GM18507 (cell line): ENCODE measurements at regions not wholly inside any gene's neighbourhood (a gene's known extent, or its start where the extent isn't known, plus 50 kb on each side); places are given as distances from the start of the nearest gene placed in this dataset.
"Not testable (repeated sequence)": the region's sequence is repeated elsewhere in the genome, so short reads cannot be mapped to it uniquely, and the experiment has no call there.

Experiments
- DNase-seq: peaks from one replicate; pipeline ENCODE4 v3.0.0; 2011; ENCODE audit warnings: low read depth; ENCODE audit not compliant: insufficient read length; ENCODE audit errors: extremely low spot score
- FAIRE-seq: peaks from 2 replicates; lab custom pipeline; 2011; peaks lifted over from hg19 to GRCh38; lab: Jason Lieb, UNC

DNA sequence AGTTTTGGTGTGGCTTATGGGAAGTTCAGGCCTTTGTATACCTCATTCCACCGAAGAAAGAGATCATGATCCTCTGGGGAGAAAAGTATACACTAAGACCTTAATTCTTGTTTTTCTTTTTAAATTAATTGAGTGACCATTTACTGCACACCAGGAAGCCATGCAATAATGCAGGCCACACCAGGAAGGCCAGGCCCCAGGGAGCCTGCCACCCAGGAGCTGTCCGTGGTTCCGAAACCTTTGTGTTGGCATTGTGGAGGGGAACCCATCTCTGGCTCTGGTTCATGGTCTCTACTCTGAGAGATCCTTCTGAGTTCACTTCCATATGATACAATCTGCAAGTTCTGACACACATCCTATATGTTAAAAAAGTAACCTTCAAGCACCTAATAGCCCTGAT is 291.8 kb downstream of the MIAT start:
- no peak for FAIRE-seq

GRCh38 chr22:26951139-26951538 is 293.8 kb downstream of the MIAT start:
- FAIRE-seq, DNase-seq: not testable (repeated sequence)

More for the DNA sequence above, 291.8 kb downstream of the MIAT start:
- no peak for DNase-seq

DNA sequence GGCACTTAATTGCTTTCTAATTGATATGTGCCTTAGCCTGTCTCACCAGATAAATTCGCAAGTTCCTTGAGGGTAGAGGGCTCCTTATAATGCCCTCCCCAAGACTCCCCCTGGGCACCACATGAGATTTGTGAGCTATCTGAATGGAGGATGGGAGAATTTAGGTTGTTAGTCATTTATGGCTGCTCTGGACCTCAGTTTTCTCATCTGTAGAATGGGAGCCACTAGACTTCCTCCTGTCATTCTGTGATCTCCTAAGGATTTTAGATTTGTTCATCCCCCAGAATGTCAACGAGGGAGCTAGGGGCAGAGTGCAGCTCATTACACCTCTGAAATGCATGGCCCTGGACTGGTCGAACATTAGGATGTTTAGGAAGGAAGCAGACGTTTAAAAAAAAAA is 294.6 kb downstream of the MIAT start:
- FAIRE-seq (no peak), DNase-seq (no peak)

GRCh38 chr22:26952451-26953011 is 295.1 kb downstream of the MIAT start:
- no peak for FAIRE-seq
- DNase-seq: no peak

GRCh38 chr22:26953012-26953883 is 295.9 kb downstream of the MIAT start:
- DNase-seq: no peak
- no peak for FAIRE-seq

DNA sequence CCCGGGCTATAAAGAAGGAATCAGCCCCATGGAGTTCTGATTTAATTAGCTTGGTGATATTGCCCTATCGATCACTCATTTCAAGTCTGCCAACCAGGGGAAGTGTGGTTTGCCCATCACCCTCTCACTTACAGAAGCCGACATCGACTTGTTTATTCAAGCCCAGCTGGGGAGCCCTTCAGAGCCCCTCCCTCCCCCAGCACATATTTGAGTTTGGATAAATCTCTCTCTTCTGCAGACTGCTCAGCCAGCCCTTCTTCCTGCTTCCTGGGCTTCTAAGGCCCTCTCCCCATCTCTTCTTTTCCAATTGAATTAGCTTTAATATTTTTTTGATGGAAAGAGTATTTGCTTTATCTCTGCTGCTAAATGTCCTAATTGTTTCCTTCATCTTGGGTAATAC is 299.0 kb downstream of the MIAT start:
- DNase-seq: no peak
- no peak for FAIRE-seq

DNA sequence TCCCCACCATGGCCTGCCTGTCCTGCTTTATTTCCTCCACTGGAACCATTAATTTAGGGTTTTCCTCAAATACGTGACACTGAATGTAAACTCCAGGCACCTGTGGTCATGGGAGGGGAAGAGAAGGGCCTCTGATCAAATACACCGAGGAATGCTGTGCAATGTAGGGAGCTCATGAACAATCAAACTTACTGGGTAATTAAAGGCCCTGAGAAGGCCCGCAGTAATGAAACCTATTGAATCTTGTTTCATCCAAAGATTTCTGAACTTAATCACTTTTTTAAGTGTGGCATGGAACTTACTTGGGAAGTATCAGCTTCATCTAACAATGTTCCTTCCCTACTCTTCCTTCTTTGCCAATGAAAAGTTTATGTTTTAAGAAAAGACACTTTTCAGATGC is 299.8 kb downstream of the MIAT start:
- DNase-seq (no peak), FAIRE-seq (no peak)

DNA sequence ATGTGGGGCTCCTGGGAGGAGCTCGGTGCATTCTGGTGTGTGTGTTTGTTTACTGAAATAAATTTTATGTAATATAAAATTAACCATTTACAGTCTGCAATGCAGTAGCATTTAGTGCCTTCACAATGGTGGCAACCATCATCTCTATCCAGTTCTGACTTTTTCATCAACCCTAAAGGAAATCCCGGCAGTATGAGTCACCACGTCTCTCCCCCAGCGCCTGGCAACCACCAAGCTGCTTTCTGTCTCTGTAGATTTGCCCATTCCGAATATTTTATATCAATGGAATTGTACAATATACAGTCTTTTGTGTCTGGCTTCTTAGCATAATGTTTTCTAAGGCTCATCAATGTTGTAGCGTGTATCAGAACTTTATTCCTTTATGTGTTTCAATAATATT is 300.5 kb downstream of the MIAT start:
- FAIRE-seq: no peak

DNA sequence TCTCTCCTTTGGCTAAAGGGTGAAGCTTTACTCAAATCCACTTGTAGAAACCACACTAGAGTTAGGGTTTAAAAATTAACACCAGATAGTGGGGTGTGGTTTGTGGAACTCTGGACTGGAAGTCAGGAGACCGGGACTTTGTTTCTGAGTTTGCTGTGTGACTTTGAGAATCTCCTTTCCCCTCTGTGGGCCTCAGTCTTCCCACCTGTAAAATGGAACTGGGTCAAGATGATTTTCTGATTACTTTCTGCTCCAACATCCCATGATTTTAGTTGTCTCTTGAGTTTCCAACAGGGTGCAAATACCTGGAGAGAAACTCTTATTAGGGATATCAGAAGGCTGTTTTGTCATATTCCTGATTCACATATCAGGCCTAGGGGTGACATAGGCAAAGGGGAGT is 301.0 kb downstream of the MIAT start:
- FAIRE-seq: no peak

More for the DNA sequence above, 300.5 kb downstream of the MIAT start:
- DNase-seq: no peak

GRCh38 chr22:26964642-26965041 is 307.3 kb downstream of the MIAT start:
- DNase-seq (no peak), FAIRE-seq (no peak)

More for the DNA sequence above, 301.0 kb downstream of the MIAT start:
- DNase-seq: no peak

DNA sequence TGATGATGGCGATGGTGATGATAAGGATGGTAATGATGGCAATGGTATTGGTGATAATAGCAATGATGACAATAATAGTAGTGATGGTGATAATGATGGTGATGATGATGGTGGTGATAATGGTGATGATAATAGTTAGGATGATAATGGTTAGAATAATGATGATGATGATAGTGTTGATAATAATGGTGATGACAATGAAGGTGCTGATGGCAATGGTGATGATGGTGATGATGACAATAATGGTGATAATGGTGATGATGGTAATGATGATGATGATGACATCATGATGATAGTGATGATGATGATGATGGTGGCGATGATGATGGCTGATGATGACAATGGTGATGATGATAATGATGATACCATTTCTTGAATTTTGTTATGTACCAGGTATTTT is 309.9 kb downstream of the MIAT start:
- FAIRE-seq (no peak), DNase-seq (no peak)

GRCh38 chr22:26968859-26969523 is 311.6 kb downstream of the MIAT start:
- DNase-seq: no peak
- FAIRE-seq: no peak

- no peak for FAIRE-seq
- DNase-seq: no peak
Observed at GRCh38 chr22:26970809-26971394, 313.5 kb downstream of the MIAT start.

DNA sequence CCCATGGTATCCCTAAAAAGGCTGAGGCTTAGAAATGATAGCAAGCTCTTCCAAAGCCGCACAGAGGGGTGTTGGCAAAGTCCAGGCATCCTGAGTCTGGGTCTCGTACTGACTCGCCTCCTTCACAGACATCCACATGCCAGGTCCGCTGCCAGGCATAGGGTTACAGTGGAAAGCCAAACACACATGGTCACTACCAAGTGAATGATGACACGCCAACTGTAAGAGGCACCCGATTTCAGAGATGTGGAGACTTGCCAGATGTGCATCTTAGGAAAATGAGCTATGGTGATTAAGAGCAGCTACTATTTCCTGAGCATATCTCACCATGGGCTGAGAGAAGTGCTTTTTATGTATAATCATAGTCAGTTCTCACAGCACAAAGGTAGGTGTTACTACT is 314.9 kb downstream of the MIAT start:
- DNase-seq: no peak

GRCh38 chr22:26972915-26973314 is 315.5 kb downstream of the MIAT start:
- DNase-seq, FAIRE-seq: not testable (repeated sequence)

More for the DNA sequence above, 314.9 kb downstream of the MIAT start:
- FAIRE-seq: no peak

GRCh38 chr22:26974034-26974433 is 316.6 kb downstream of the MIAT start:
- FAIRE-seq (no peak), DNase-seq (no peak)

DNA sequence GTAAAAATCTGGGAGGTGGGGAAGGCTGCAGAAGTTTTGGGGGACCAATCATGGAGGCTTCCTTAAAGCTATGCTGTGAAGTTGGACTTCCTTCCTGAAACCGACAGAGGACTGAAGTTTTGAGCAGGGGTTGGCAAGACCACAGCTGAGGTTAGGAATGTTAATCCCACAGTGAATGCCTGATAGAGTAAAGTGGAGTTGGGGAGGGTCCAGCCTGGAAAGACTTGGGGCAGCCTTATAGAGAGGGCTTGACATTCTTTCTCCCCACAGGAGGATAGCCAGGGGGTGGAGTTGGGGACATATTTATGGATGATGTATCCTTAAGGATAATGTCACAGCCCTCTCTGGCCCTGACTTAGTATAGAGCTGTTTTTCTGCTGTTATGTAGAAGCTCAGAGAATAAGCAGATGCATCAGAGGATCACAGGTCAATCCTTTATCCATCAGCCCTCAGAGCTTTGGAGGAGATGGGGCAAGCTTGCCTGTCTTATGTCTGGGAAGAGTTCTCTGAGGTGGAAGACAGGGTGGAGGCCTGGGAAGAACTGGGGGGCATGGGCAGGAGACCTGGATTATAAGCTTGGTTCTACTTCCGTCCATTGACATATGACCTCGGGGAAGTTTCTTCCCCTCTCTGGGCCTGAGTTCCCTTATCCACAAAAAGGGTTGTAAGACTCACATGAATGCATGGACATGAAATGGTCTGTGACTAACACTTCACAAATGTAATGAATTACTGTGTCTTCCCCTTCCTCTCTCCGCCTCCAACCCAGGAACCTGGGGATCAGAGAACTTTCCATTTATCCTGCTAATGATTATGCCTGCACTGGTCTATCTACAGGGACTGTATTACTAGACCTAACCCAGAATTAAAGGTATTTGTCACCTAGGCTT is 317.8 kb downstream of the MIAT start:
- DNase-seq (no peak), FAIRE-seq (no peak)

GRCh38 chr22:26975865-26976264 is 318.5 kb downstream of the MIAT start:
- DNase-seq: no peak
- no peak for FAIRE-seq

DNA sequence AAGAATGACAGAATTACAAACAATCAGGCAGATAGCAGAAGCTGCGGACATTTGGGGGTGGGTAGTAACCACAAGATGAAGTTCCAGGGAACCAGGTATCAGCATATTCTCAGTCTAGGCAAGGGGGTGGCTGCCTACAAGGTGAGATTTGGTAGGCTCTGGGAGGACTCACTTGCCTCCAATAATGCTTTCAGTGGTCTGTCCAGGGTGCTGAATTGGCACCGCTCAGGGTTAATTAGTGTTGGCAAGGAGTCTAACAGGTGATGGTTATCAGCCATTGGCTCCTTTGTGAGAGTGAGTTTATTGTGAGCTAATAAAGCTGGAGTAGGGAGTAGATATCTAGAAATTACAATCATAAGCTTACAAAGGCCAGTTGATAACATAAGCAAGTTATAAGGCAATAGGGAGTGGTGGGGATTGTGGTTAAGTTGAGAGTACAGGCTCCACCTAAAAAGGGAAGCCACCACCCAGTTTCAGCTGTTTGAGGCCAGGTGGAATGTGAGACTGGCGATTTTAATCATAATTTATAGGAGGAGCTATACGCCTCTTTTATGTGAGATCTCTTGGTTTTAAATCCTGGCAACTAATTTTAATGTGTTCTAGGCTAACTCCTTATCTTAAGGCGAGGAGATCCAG is 320.5 kb downstream of the MIAT start:
- FAIRE-seq (no peak), DNase-seq (no peak)
